ENCODE measurements at regions not wholly inside any gene's neighbourhood (a gene's known extent, or its start where the extent isn't known, plus 50 kb on each side); places are given as distances from the start of the nearest gene placed in this dataset.

DNA sequence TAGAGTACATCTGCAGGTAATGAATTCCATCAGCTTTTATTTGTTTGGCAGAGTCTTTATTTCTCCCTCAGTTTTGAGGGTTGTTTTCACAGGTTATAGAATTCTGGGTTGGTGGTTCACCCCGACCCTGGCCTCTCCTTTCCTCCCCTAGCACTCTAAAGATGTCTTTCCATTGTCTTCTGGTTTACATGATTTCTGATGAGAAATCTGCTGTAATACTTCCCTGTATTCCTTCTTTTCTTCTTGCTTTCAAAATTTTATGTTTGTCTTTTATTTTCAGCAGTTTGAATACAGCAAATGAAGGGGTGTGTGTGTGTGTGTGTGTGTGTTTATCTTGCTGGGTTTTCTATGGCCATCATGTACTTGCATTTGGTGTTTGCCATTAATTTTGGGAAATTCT lies 312.0 kb upstream of the RPS23 start:
- no peaks in the 10 kb centered on the region for H3K4me1 ChIP-seq (ENCODE audit: low read length)
- no peaks in the 10 kb centered on the region for H3K36me3 ChIP-seq (replicated peaks; ENCODE audit: insufficient read depth, low read length)
- no peaks in the 10 kb centered on the region for H3K27me3 ChIP-seq (replicated peaks; ENCODE audit: insufficient read depth, low read length)
- no peak overlapping the region for H3K9ac ChIP-seq (ENCODE audit: low read length)
- H4K20me1 ChIP-seq (ENCODE audit: insufficient read depth, low read length), result no peaks in the 10 kb centered on the region
- no peak overlapping the region for H3K4me3 ChIP-seq (ENCODE audit: low read length)
- no peaks in the 10 kb centered on the region for H3K79me2 ChIP-seq (ENCODE audit: low read length)
- no peak overlapping the region for H2AFZ ChIP-seq (ENCODE audit: low read length)
- no peaks in the 10 kb centered on the region for H3K9me3 ChIP-seq (replicated peaks; ENCODE audit: insufficient read depth, low read length)
- TF ChIP-seq EZH2phosphoT487 (IDR thresholded peaks at IDR 0.05; ENCODE audit: low read length) (no peak), EZH2 (optimal IDR thresholded peaks at IDR 0.05; ENCODE audit: low read depth, low read length) (no peak)
- TF ChIP-seq, protein P1, sequence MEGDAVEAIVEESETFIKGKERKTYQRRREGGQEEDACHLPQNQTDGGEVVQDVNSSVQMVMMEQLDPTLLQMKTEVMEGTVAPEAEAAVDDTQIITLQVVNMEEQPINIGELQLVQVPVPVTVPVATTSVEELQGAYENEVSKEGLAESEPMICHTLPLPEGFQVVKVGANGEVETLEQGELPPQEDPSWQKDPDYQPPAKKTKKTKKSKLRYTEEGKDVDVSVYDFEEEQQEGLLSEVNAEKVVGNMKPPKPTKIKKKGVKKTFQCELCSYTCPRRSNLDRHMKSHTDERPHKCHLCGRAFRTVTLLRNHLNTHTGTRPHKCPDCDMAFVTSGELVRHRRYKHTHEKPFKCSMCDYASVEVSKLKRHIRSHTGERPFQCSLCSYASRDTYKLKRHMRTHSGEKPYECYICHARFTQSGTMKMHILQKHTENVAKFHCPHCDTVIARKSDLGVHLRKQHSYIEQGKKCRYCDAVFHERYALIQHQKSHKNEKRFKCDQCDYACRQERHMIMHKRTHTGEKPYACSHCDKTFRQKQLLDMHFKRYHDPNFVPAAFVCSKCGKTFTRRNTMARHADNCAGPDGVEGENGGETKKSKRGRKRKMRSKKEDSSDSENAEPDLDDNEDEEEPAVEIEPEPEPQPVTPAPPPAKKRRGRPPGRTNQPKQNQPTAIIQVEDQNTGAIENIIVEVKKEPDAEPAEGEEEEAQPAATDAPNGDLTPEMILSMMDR (IDR thresholded peaks at IDR 0.05; ENCODE audit: low read length), result no peak
- no peaks in the 10 kb centered on the region for H3F3A ChIP-seq (ENCODE audit: insufficient read depth, low read length)
- no peaks in the 10 kb centered on the region for H3K9me2 ChIP-seq (replicated peaks; ENCODE audit: insufficient read depth, low read length)
- no peak overlapping the region for H3K27ac ChIP-seq (ENCODE audit: low read length)
- no peak overlapping the region for H3K4me2 ChIP-seq (ENCODE audit: low read depth, low read length)
- DNase-seq, result no peak

DNA sequence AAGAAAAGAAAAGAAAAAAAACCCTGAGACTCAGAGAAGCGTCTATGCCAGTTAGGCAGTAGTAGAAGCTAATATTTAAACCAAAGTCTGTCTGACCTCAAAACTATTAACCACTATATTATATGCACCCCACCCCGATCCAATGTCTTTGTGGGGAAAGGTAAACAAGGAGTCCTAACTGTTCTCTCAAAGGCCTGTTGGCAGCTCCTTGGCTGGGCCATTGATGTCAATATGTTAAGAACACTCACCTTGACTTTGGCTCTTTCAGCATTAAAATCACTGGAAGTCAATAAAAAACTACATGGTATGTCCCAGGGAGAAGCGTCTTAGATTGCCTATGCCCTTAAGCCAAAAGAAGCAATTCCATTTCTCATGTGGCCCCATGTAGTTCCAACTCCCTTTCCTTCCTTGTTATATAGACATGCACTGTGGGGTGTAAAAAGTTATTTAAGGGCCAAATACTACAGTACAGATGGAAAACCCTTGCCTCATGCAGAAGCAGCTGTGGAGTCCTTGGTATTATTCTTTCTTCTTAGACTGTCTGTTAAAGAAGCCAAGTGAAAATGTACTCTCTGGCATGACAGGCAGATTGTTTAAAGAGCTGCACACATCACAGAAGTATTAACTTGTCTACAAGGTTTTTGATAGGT lies 308.6 kb upstream of the RPS23 start:
- no peaks in the 10 kb centered on the region for H4K20me1 ChIP-seq (ENCODE audit: insufficient read depth, low read length)
- H3K36me3 ChIP-seq (replicated peaks; ENCODE audit: insufficient read depth, low read length), result no peaks in the 10 kb centered on the region
- no peaks in the 10 kb centered on the region for H3K4me1 ChIP-seq (ENCODE audit: low read length)
- H3K9me2 ChIP-seq (replicated peaks; ENCODE audit: insufficient read depth, low read length), result no peaks in the 10 kb centered on the region
- H3K9me3 ChIP-seq (replicated peaks; ENCODE audit: insufficient read depth, low read length), result no peaks in the 10 kb centered on the region
- no peak overlapping the region for H3K27ac ChIP-seq (ENCODE audit: low read length)
- H3K9ac ChIP-seq (ENCODE audit: low read length), result no peak overlapping the region
- no peak overlapping the region for H3K4me2 ChIP-seq (ENCODE audit: low read depth, low read length)
- no peak overlapping the region for H3K4me3 ChIP-seq (ENCODE audit: low read length)
- H3K27me3 ChIP-seq (replicated peaks; ENCODE audit: insufficient read depth, low read length), result no peaks in the 10 kb centered on the region
- DNase-seq, result no peak
- no peaks in the 10 kb centered on the region for H3K79me2 ChIP-seq (ENCODE audit: low read length)
- TF ChIP-seq EZH2 (optimal IDR thresholded peaks at IDR 0.05; ENCODE audit: low read depth, low read length), result no peak
- TF ChIP-seq EZH2phosphoT487 (IDR thresholded peaks at IDR 0.05; ENCODE audit: low read length), result no peak
- TF ChIP-seq, protein P1 (IDR thresholded peaks at IDR 0.05; ENCODE audit: low read length), result no peak
- H2AFZ ChIP-seq (ENCODE audit: low read length), result no peak overlapping the region
- H3F3A ChIP-seq (ENCODE audit: insufficient read depth, low read length), result no peaks in the 10 kb centered on the region

DNA sequence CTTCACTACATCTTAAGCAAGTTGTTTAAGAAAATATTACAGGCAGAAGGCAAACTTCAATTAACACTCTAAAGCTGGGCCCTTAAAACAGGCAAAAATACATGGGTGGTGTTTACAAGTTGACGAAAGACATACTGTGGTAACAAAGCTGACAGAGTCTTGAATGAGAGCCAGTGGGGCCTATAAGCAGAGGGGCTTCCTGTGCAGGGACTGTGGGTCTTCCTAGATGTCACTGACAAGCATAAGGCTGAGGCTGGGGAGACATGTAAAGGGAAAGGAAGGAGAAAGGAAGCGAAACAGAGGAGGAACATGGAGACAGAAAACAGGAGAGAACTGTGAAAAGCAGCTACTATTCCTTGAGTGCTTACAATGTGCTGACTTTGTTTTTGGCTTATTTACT lies 308.0 kb upstream of the RPS23 start:
- H3F3A ChIP-seq (ENCODE audit: insufficient read depth, low read length), result no peaks in the 10 kb centered on the region
- H3K27me3 ChIP-seq (replicated peaks; ENCODE audit: insufficient read depth, low read length), result no peaks in the 10 kb centered on the region
- no peak overlapping the region for H2AFZ ChIP-seq (ENCODE audit: low read length)
- H3K9me3 ChIP-seq (replicated peaks; ENCODE audit: insufficient read depth, low read length), result no peaks in the 10 kb centered on the region
- H3K36me3 ChIP-seq (replicated peaks; ENCODE audit: insufficient read depth, low read length), result no peaks in the 10 kb centered on the region
- H4K20me1 ChIP-seq (ENCODE audit: insufficient read depth, low read length), result no peaks in the 10 kb centered on the region
- H3K79me2 ChIP-seq (ENCODE audit: low read length), result no peaks in the 10 kb centered on the region
- H3K9me2 ChIP-seq (replicated peaks; ENCODE audit: insufficient read depth, low read length), result no peaks in the 10 kb centered on the region
- H3K4me2 ChIP-seq (ENCODE audit: low read depth, low read length), result no peak overlapping the region
- no peaks in the 10 kb centered on the region for H3K4me1 ChIP-seq (ENCODE audit: low read length)
- TF ChIP-seq EZH2phosphoT487 (IDR thresholded peaks at IDR 0.05; ENCODE audit: low read length) (no peak), EZH2 (optimal IDR thresholded peaks at IDR 0.05; ENCODE audit: low read depth, low read length) (no peak)
- TF ChIP-seq, protein P1 (IDR thresholded peaks at IDR 0.05; ENCODE audit: low read length), result no peak
- no peak overlapping the region for H3K27ac ChIP-seq (ENCODE audit: low read length)
- H3K9ac ChIP-seq (ENCODE audit: low read length), result no peak overlapping the region
- no peak for DNase-seq
- no peak overlapping the region for H3K4me3 ChIP-seq (ENCODE audit: low read length)

Data from MM.1S (cell line).